Hepatocyte (in vitro differentiated cells): ENCODE measurements at regions not wholly inside any gene's neighbourhood (a gene's known extent, or its start where the extent isn't known, plus 50 kb on each side); places are given as distances from the start of the nearest gene placed in this dataset.

ENCODE experiments used
- DNase-seq: peaks from one replicate; pipeline ENCODE4 v3.0.0-alpha.2; 2016; ENCODE audit warnings: low spot score
- H2AFZ ChIP-seq: fragments of 200-600 bp; sonication (generic); 2 replicates; pipeline ENCODE4 v1.6.0; 2016; ENCODE audit warnings: antibody characterized with exemption, mild to moderate bottlenecking
- H3K27ac ChIP-seq: fragments of 200-600 bp; sonication (generic); 2 replicates; pipeline ENCODE4 v1.5.1; 2016; ENCODE audit warnings: mild to moderate bottlenecking
- H3K27me3 ChIP-seq: fragments of 200-600 bp; sonication (generic); 2 replicates; pipeline ENCODE4 v1.6.1; 2016
- H3K36me3 ChIP-seq: fragments of 200-600 bp; sonication (generic); replicated peaks from 2 replicates; pipeline ENCODE4 v1.5.1; 2016; ENCODE audit warnings: low read depth; ENCODE audit not compliant: insufficient read depth
- H3K4me1 ChIP-seq: fragments of 200-600 bp; sonication (generic); 2 replicates; pipeline ENCODE4 v1.5.1; 2016; ENCODE audit warnings: mild to moderate bottlenecking, moderate library complexity; ENCODE audit not compliant: insufficient read depth
- H3K4me2 ChIP-seq: fragments of 200-600 bp; sonication (generic); 2 replicates; pipeline ENCODE4 v1.6.0; 2016
- H3K4me3 ChIP-seq: fragments of 200-600 bp; sonication (generic); 2 replicates; pipeline ENCODE4 v1.5.1; 2016; ENCODE audit warnings: mild to moderate bottlenecking
- H3K79me2 ChIP-seq: fragments of 200-600 bp; sonication (generic); 2 replicates; pipeline ENCODE4 v1.6.0; 2017; ENCODE audit warnings: mild to moderate bottlenecking
- H3K9me2 ChIP-seq: fragments of 200-600 bp; sonication (generic); replicated peaks from 2 replicates; pipeline ENCODE4 v1.6.0; 2017; ENCODE audit warnings: mild to moderate bottlenecking; ENCODE audit not compliant: insufficient read depth
- H3K9me3 ChIP-seq: fragments of 200-600 bp; sonication (generic); 2 replicates; pipeline ENCODE4 v1.5.1; 2016; ENCODE audit warnings: low read depth, mild to moderate bottlenecking
- H4K20me1 ChIP-seq: fragments of 200-600 bp; sonication (generic); 2 replicates; pipeline ENCODE4 v1.6.0; 2016; ENCODE audit warnings: mild to moderate bottlenecking; ENCODE audit not compliant: insufficient read depth, poor library complexity, severe bottlenecking
- EZH2 ChIP-seq: fragments of 200-600 bp; sonication (generic); IDR thresholded peaks from 2 replicates; pipeline ENCODE4 v1.6.1; 2016; ENCODE audit warnings: antibody characterized with exemption, mild to moderate bottlenecking, borderline replicate concordance
- EZH2phosphoT487 ChIP-seq: fragments of 200-600 bp; sonication (generic); IDR thresholded peaks from one replicate; pipeline ENCODE4 v1.6.1; 2018; ENCODE audit warnings: antibody characterized with exemption, mild to moderate bottlenecking, low read depth, moderate library complexity; ENCODE audit not compliant: unreplicated experiment, severe bottlenecking
- WGBS: methylation state at CpG from one replicate; pipeline ENCODE4 v1.1.6; 2016; ENCODE audit warnings: low lambda C conversion rate; ENCODE audit errors: missing lambda C conversion rate; 5-methylcytosine and 5-hydroxymethylcytosine counted together
- TF ChIP-seq, protein P1 (sequence below): fragments of 200-600 bp; sonication (generic); IDR thresholded peaks from 2 replicates; pipeline ENCODE4 v1.5.1; 2016; ENCODE audit warnings: antibody characterized with exemption, mild to moderate bottlenecking; ENCODE audit not compliant: poor library complexity

DNA sequence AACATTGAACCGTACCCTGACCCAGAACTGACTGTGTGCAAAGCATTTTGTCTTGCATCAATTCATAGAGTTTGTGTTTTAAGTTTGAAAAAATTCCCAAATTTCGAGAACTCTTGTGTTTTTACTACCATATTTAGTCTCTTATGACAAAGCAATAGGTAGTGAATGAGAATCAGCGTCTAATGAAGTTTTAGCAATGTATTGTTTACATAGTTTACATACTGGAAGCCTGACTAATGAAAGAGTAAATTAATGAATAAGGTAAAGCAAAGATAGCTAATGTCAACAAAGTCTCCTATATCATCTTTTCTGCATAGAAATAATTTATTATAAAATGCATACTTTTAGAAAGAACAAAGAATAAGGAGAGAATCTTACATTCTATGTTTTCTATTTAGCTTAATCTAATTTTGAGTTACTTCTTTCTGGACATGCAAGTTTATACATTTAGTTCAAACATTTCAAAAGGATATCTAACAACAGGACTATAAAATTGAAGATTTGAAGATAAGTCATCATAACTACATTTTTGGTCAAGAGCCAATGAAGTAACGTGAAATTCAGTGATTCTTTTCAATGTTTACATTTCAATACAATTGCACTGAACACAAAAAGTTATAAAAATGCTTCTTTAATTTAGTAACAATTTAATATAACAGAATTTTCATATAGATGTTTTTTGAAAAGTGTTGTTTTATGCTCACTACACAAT lies 1943.7 kb downstream of the NCAM2 start:
- no peaks in the 10 kb centered on the region for H3K79me2 ChIP-seq
- H3K36me3 ChIP-seq: no peaks in the 10 kb centered on the region
- H3K9me2 ChIP-seq: no peaks in the 10 kb centered on the region
- no peak for DNase-seq
- no peak overlapping the region for H2AFZ ChIP-seq
- TF ChIP-seq EZH2 (no peak), EZH2phosphoT487 (no peak)
- H4K20me1 ChIP-seq: no peaks in the 10 kb centered on the region
- H3K9me3 ChIP-seq: no peaks in the 10 kb centered on the region
- no peaks in the 10 kb centered on the region for H3K27me3 ChIP-seq
- no peak overlapping the region for H3K4me3 ChIP-seq
- WGBS: 78% methylated on average over 4 of the region's 4 CpGs
- H3K27ac ChIP-seq: no peak overlapping the region
- H3K4me2 ChIP-seq: no peak overlapping the region
- no peaks in the 10 kb centered on the region for H3K4me1 ChIP-seq

DNA sequence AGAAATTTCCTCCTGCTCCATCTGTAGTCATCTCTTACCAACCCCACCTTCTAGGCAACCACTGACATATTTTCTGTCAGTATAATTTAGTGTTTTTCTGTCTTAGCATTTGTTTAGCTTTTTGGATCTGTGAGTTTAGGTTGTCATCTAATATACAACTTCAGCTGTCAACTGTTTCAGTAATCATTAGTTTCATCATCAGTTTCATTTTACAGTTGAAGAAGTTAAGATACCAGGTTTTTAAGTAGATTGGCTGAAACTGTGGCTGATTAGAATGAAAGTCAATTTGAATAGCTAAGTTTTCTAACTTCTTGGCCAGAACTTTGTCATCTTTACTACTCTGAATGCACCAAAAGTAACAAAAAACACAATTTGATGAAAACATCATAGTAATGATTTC lies 1957.3 kb downstream of the NCAM2 start:
- TF ChIP-seq EZH2phosphoT487 (no peak), EZH2 (no peak)
- TF ChIP-seq, protein P1, sequence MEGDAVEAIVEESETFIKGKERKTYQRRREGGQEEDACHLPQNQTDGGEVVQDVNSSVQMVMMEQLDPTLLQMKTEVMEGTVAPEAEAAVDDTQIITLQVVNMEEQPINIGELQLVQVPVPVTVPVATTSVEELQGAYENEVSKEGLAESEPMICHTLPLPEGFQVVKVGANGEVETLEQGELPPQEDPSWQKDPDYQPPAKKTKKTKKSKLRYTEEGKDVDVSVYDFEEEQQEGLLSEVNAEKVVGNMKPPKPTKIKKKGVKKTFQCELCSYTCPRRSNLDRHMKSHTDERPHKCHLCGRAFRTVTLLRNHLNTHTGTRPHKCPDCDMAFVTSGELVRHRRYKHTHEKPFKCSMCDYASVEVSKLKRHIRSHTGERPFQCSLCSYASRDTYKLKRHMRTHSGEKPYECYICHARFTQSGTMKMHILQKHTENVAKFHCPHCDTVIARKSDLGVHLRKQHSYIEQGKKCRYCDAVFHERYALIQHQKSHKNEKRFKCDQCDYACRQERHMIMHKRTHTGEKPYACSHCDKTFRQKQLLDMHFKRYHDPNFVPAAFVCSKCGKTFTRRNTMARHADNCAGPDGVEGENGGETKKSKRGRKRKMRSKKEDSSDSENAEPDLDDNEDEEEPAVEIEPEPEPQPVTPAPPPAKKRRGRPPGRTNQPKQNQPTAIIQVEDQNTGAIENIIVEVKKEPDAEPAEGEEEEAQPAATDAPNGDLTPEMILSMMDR: no peak
- H3K9me3 ChIP-seq: no peaks in the 10 kb centered on the region

DNA sequence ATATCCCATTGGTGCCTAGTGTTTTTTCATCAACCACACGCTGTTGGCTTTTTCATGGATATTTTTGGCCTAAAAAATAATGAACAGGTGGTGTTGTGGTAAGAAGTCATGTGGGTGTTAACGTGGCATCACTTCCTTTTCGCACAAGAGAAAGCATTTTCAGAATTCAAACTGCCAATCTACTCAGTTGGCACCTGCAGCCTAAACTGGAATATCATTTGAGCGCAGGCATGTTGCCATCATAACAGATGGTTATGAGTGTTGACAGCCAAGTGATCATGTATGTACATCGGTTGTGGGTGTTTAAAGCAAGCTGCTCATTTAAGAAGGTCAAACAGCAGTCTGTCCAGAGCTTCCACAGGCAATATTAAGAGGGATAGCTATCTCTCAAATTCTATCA lies 1963.0 kb downstream of the NCAM2 start:
- H3K4me1 ChIP-seq: no peaks in the 10 kb centered on the region
- no peak overlapping the region for H3K4me3 ChIP-seq
- H3K36me3 ChIP-seq: no peaks in the 10 kb centered on the region
- H3K9me2 ChIP-seq: no peaks in the 10 kb centered on the region
- DNase-seq: no peak
- no peak for TF ChIP-seq EZH2phosphoT487
- TF ChIP-seq, protein P1: no peak
- no peak for TF ChIP-seq EZH2
- no peak overlapping the region for H3K27ac ChIP-seq
- no peaks in the 10 kb centered on the region for H3K27me3 ChIP-seq
- no peaks in the 10 kb centered on the region for H3K9me3 ChIP-seq
- no peaks in the 10 kb centered on the region for H4K20me1 ChIP-seq
- no peak overlapping the region for H2AFZ ChIP-seq
- H3K4me2 ChIP-seq: no peak overlapping the region
- H3K79me2 ChIP-seq: no peaks in the 10 kb centered on the region
- 86% methylated on average over 5 of the region's 5 CpGs for WGBS

More for the DNA sequence above, 1957.3 kb downstream of the NCAM2 start:
- no peak for DNase-seq
- no peaks in the 10 kb centered on the region for H3K36me3 ChIP-seq
- H2AFZ ChIP-seq: no peak overlapping the region
- no peaks in the 10 kb centered on the region for H3K4me1 ChIP-seq
- H3K9me2 ChIP-seq: no peaks in the 10 kb centered on the region
- H3K27me3 ChIP-seq: no peaks in the 10 kb centered on the region
- H4K20me1 ChIP-seq: no peaks in the 10 kb centered on the region
- no peak overlapping the region for H3K4me2 ChIP-seq
- H3K27ac ChIP-seq: no peak overlapping the region
- no peaks in the 10 kb centered on the region for H3K79me2 ChIP-seq
- H3K4me3 ChIP-seq: no peak overlapping the region

DNA sequence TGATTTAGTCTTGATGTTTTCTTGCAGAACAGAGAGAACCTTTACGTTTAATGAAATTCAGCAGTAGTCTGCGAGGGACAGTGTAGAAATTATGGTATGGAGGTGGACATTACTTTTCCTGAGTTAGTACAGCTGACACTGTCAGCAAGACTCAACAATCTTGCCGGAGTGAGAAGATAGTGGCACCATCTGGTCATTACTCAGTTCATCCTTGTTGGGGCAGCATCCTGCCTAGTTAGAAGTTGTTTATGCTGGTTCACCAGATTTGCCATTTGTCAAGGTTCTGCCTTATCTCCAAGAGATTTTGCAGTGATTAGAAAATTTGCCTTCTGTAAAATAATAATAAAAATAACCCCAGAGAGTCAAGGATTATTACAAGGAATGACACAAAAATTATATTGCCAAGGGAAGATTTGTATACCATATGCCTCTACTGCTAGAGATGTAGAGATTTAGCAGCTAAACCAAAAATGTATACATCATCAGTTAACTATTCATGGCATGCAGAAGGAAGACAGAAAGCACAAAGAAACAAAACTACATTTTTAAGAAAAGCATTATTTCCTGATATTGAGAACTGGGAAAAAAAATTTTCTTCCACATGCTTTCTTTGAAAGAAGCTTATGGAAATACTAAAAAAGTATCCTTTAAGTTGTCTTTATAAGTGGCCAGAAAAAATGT lies 1967.4 kb downstream of the NCAM2 start:
- Histone ChIP-seq H3K9me2 (no peaks in the 10 kb centered on the region), H3K4me1 (no peaks in the 10 kb centered on the region), H3K9me3 (no peaks in the 10 kb centered on the region), H2AFZ (no peak overlapping the region), H3K36me3 (no peaks in the 10 kb centered on the region), H3K79me2 (no peaks in the 10 kb centered on the region), H3K27ac (no peak overlapping the region), H4K20me1 (no peaks in the 10 kb centered on the region), H3K27me3 (no peaks in the 10 kb centered on the region), H3K4me2 (no peak overlapping the region), H3K4me3 (no peak overlapping the region)
- no peak for DNase-seq
- TF ChIP-seq, protein P1: no peak
- TF ChIP-seq EZH2phosphoT487 (no peak), EZH2 (no peak)
- 82% methylated on average over 3 of the region's 3 CpGs for WGBS
